Activated T-cell treated with anti-CD3 and anti-CD28 coated beads for 48 hours (primary cell): ENCODE measurements at regions not wholly inside any gene's neighbourhood (a gene's known extent, or its start where the extent isn't known, plus 50 kb on each side); places are given as distances from the start of the nearest gene placed in this dataset.

Source experiments
- DNase-seq: peaks from one replicate; pipeline ENCODE4 v3.0.0-alpha.2; 2020; ENCODE audit warnings: low read depth

- DNase-seq: no peak
Observed at GRCh38 chr2:106981491-106981890, 95.5 kb upstream of the ST6GAL2 start.

- no peak for DNase-seq
Observed at GRCh38 chr2:106982350-106982749, 96.4 kb upstream of the ST6GAL2 start.

GRCh38 chr2:106983305-106983704, 97.3 kb upstream of the ST6GAL2 start:
- no peak for DNase-seq

- DNase-seq: no peak
Observed at GRCh38 chr2:106988361-106988760, 102.4 kb upstream of the ST6GAL2 start.

- no peak for DNase-seq
Observed at GRCh38 chr2:106990297-106990696, 104.3 kb upstream of the ST6GAL2 start.

GRCh38 chr2:106991866-106992265, 105.9 kb upstream of the ST6GAL2 start:
- no peak for DNase-seq

GRCh38 chr2:106995556-106995955, 109.6 kb upstream of the ST6GAL2 start:
- no peak for DNase-seq

GRCh38 chr2:106996171-106996769, 110.3 kb upstream of the ST6GAL2 start:
- DNase-seq: no peak

- DNase-seq: no peak
Observed at GRCh38 chr2:106997204-106997603, 111.2 kb upstream of the ST6GAL2 start.

GRCh38 chr2:107001062-107001461, 115.1 kb upstream of the ST6GAL2 start:
- DNase-seq: no peak

- no peak for DNase-seq
Observed at GRCh38 chr2:107001551-107001950, 115.6 kb upstream of the ST6GAL2 start.

GRCh38 chr2:107001964-107002696, 116.2 kb upstream of the ST6GAL2 start:
- no peak for DNase-seq

- no peak for DNase-seq
Observed at GRCh38 chr2:107002735-107003134, 116.8 kb upstream of the ST6GAL2 start.

GRCh38 chr2:107005853-107006252, 119.9 kb upstream of the ST6GAL2 start:
- DNase-seq: no peak

GRCh38 chr2:107006836-107007235, 120.9 kb upstream of the ST6GAL2 start:
- DNase-seq: no peak

- DNase-seq: no peak
Observed at GRCh38 chr2:107007927-107008326, 122.0 kb upstream of the ST6GAL2 start.

- no peak for DNase-seq
Observed at GRCh38 chr2:107008843-107009242, 122.9 kb upstream of the ST6GAL2 start.

- no peak for DNase-seq
Observed at GRCh38 chr2:107009275-107009674, 123.3 kb upstream of the ST6GAL2 start.

- DNase-seq: no peak
Observed at GRCh38 chr2:107012714-107013306, 126.8 kb upstream of the ST6GAL2 start.

- DNase-seq: no peak
Observed at GRCh38 chr2:107013884-107014283, 127.9 kb upstream of the ST6GAL2 start.

- no peak for DNase-seq
Observed at GRCh38 chr2:107018366-107018765, 132.4 kb upstream of the ST6GAL2 start.

- no peak for DNase-seq
Observed at GRCh38 chr2:107020392-107020791, 134.4 kb upstream of the ST6GAL2 start.

- DNase-seq: no peak
Observed at GRCh38 chr2:107024269-107024668, 138.3 kb upstream of the ST6GAL2 start.
